Left ventricle myocardium inferior (tissue), 1 donor: ENCODE measurements at regions not wholly inside any gene's neighbourhood (a gene's known extent, or its start where the extent isn't known, plus 50 kb on each side); places are given as distances from the start of the nearest gene placed in this dataset.

Experiments
- DNase-seq: peaks from one replicate; pipeline ENCODE4 v3.0.0-alpha.2; 2020
- H3K27ac ChIP-seq: fragments of 200-600 bp; replicated peaks from 2 replicates; pipeline ENCODE4 v1.8.0; 2021
- H3K27me3 ChIP-seq: fragments of 200-600 bp; 2 replicates; pipeline ENCODE4 v1.8.0; 2021; ENCODE audit warnings: low read depth
- H3K36me3 ChIP-seq: fragments of 200-600 bp; 2 replicates; pipeline ENCODE4 v1.8.0; 2021
- H3K4me1 ChIP-seq: fragments of 200-600 bp; 2 replicates; pipeline ENCODE4 v1.8.0; 2021
- H3K4me3 ChIP-seq: fragments of 200-600 bp; 2 replicates; pipeline ENCODE4 v1.8.0; 2021; ENCODE audit warnings: mild to moderate bottlenecking, moderate library complexity
- H3K9me3 ChIP-seq: fragments of 200-600 bp; replicated peaks from 2 replicates; pipeline ENCODE4 v1.8.0; 2021
- CTCF ChIP-seq: fragments of 200-600 bp; IDR thresholded peaks from 2 replicates; pipeline ENCODE4 v1.8.0; 2021; ENCODE audit warnings: antibody characterized with exemption, mild to moderate bottlenecking, borderline replicate concordance
- intact Hi-C: fragments of 100-400 bp; cut with micrococcal nuclease; formaldehyde crosslinking; loops from one replicate; pipeline ENCODE4 v1.11.0; 2022
- donor health status: DM: no; HTN: yes; CAD: no; lungs with severe emphysema.

- Histone ChIP-seq H3K4me3 (no peak overlapping the region), H3K9me3 (peaks cover 27% of the 10 kb centered on the region), H3K27ac (no peak overlapping the region), H3K27me3 (no peaks in the 10 kb centered on the region), H3K4me1 (peaks cover 14% of the 10 kb centered on the region), H3K36me3 (no peaks in the 10 kb centered on the region)
- no peak for DNase-seq
- intact Hi-C loops, result no loop called here
- no peak for TF ChIP-seq CTCF
Measured at GRCh38 chr3:193008654-193009053, 91.0 kb upstream of the MB21D2 start.

GRCh38 chr3:193010191-193010590 lies 92.5 kb upstream of the MB21D2 start:
- DNase-seq, result peak; percentile 56
- H3K4me1 ChIP-seq, result peaks cover 16% of the 10 kb centered on the region
- no peaks in the 10 kb centered on the region for H3K36me3 ChIP-seq
- no peak for TF ChIP-seq CTCF
- H3K27me3 ChIP-seq, result no peaks in the 10 kb centered on the region
- peaks cover 19% of the 10 kb centered on the region for H3K9me3 ChIP-seq
- no peak overlapping the region for H3K27ac ChIP-seq
- H3K4me3 ChIP-seq, result no peak overlapping the region
- intact Hi-C loops, result no loop called here

- H3K4me1 ChIP-seq, result peaks cover 32% of the 10 kb centered on the region
- intact Hi-C loops, result no loop called here
Measured at GRCh38 chr3:193011958-193012357, 94.3 kb upstream of the MB21D2 start.

GRCh38 chr3:193014902-193015301 lies 97.2 kb upstream of the MB21D2 start:
- no peak for TF ChIP-seq CTCF
- H3K27ac ChIP-seq, result no peak overlapping the region
- intact Hi-C loops, result no loop called here
- H3K27me3 ChIP-seq, result no peaks in the 10 kb centered on the region
- H3K4me3 ChIP-seq, result no peak overlapping the region
- peaks cover 28% of the 10 kb centered on the region for H3K4me1 ChIP-seq
- H3K9me3 ChIP-seq, result peaks cover 19% of the 10 kb centered on the region
- H3K36me3 ChIP-seq, result no peaks in the 10 kb centered on the region
- DNase-seq, result no peak

More at GRCh38 chr3:193011958-193012357, 94.3 kb upstream of the MB21D2 start:
- peaks cover 19% of the 10 kb centered on the region for H3K9me3 ChIP-seq
- no peaks in the 10 kb centered on the region for H3K36me3 ChIP-seq
- H3K4me3 ChIP-seq, result no peak overlapping the region
- DNase-seq, result no peak
- H3K27ac ChIP-seq, result no peak overlapping the region
- no peak for TF ChIP-seq CTCF
- H3K27me3 ChIP-seq, result no peaks in the 10 kb centered on the region

GRCh38 chr3:193016437-193016901 lies 98.8 kb upstream of the MB21D2 start:
- Histone ChIP-seq H3K27ac (no peak overlapping the region), H3K4me3 (no peak overlapping the region), H3K4me1 (peaks cover 19% of the 10 kb centered on the region), H3K9me3 (peaks cover 19% of the 10 kb centered on the region), H3K36me3 (no peaks in the 10 kb centered on the region), H3K27me3 (no peaks in the 10 kb centered on the region)
- DNase-seq, result peak; percentile 67
- intact Hi-C loops, result no loop called here
- no peak for TF ChIP-seq CTCF

GRCh38 chr3:193021506-193022010 lies 103.9 kb upstream of the MB21D2 start:
- intact Hi-C loops, result no loop called here
- no peaks in the 10 kb centered on the region for H3K27me3 ChIP-seq
- H3K4me1 ChIP-seq, result peaks cover 4% of the 10 kb centered on the region
- DNase-seq, result no peak
- H3K36me3 ChIP-seq, result no peaks in the 10 kb centered on the region
- no peaks in the 10 kb centered on the region for H3K9me3 ChIP-seq
- no peak overlapping the region for H3K27ac ChIP-seq
- no peak overlapping the region for H3K4me3 ChIP-seq
- TF ChIP-seq CTCF, result no peak
